Stimulated activated CD4-positive, alpha-beta T cell treated with anti-CD3 and anti-CD28 coated beads, Interleukin-2, amount 100 ng/mL, for 4 hours (primary cell): ENCODE measurements at regions not wholly inside any gene's neighbourhood (a gene's known extent, or its start where the extent isn't known, plus 50 kb on each side); places are given as distances from the start of the nearest gene placed in this dataset.

Experiments
- DNase-seq: peaks from one replicate; pipeline ENCODE4 v3.0.0-alpha.2; 2020; ENCODE audit warnings: low read depth

DNA sequence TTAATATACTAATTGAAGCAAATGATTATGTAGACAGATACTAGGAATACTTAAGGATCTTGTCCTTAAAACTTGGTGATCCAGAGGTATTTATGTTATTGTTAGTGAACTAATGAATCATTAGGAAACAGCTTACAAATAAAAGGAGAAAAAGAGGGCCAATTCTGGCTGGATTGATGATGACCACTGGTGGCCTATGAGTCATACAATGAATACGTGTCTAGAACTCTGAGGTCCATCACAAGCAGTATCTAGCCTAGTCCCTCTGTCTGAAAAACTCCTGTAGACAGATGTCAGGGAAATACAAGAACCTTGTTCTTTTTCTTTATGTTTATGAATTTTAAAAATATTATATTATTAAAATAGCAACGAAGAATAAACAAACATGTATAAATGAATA lies 51.7 kb upstream of the RTL1 start:
- DNase-seq: no peak

DNA sequence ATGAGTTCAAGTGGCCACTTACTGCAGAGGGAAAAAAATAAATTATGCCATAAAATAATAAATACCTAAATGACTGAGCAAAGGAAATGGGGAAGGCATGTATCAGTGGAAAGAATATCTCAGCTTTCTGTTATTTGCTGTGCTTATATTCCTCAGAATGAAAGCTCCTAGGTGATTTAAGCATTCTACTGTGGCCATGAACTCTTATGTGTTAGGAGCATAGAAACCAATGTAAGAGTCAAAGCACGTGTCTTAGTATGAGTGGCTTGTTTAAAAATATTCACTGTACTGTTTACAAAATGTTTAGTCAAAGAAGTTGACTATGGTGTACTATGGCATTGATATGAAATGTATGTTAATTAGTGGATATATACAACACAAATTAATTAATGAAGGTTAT lies 59.0 kb upstream of the RTL1 start:
- no peak for DNase-seq

DNA sequence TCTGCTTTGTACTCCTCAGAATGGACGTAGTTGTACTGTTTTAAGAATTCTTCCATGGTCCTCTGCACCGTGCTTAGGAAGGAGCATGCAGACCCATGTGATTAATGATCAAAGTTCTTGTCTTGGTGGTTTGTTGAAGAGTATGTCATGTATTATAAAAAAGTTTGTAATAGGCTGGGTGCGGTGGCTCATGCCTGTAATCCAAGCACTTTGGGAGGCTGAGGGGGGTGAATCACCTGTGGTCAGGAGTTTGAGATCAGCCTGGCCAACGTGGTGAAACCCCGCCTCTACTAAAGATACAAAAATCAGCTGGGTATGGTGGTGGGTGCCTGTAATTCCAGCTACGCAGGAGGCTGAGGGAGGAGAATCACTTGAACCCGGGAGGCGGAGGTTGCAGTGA lies 61.8 kb upstream of the RTL1 start:
- DNase-seq: no peak

DNA sequence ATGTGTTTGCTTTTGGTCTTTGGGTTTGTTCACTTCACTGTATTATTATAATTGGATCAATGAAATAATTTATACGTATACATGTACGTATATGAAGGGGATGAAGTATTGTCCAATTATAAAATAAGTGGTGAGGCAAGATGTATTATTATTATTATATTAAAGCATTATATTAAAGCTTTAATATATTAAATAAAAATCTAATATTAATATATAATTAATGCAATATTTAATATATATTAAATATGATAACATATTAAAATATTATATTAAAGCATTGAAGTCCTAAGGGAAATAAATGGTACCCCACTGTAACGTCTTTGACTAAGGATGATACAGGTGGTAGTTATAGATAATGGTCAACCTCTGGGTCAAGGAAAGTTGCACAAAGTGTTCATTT lies 63.7 kb upstream of the RTL1 start:
- DNase-seq: no peak

DNA sequence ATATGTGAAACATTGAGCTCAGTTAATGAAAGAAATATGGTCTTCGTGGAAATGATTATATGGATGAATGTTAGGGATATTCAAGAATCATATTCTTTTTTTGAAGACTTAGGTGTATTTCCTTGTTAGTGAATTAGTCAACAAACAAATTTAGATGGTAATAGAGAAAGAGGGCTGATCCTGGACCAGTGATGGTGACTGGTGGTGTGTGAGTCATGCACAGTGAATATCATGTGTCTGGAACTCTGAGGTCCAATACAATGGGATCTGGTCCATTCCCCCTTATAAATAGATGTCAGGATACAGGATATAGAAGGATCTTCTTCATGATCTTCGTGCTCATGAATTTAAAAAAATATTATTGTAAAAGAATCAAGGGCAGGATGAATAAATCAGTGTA lies 64.4 kb upstream of the RTL1 start:
- DNase-seq: no peak

DNA sequence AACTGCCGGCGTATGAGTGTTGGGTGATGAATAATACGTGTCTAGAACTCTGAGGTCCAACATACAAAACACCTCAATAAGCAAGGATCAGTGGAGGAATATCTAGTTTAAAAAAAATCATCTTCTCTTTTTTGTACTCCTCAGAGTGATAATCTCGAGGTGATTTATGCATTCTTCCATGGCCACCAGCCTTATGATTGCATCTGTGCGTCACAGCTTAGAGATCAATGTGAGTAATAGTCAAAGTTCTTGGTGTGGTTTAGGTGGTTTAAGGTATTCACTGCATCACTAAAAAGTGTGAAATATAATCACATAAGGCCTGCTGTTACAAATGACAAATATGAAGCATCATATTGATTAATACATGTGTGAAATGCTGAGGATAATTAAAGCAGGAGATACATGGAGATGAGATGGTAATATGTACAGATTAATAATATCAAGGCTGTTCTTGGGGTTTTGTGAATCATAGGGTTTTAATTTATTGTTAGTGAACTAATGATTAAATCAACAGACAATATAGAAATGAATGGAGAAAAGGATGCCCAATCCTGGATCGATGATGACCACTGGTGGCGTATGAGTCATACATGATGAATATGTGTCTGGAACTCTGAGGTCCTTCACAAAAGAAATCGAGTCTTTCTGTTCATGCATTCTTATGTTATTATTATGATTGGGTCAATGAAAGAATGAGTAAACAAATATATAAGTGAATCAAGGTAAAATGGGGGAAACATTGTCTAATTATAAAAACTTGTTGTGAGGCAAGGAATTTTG lies 68.8 kb upstream of the RTL1 start:
- no peak for DNase-seq

DNA sequence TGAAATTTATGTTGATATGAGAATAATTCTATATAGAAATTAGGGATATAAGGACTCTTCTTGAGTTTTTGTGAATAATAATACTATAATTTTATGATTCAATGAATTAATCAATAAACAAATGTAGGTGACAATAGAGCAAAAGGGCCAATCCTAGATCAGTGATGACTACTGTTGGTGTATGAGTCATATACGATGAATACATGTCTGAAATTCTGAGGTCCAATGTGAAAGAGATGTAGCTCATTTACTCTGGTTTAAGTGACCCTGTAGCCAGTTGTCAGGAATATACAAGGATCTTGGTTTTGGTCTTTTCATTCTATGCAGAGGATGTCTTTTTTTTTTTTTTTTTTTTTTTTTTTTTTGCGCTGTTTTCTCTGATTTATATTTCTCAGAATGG lies 72.1 kb upstream of the RTL1 start:
- no peak for DNase-seq

DNA sequence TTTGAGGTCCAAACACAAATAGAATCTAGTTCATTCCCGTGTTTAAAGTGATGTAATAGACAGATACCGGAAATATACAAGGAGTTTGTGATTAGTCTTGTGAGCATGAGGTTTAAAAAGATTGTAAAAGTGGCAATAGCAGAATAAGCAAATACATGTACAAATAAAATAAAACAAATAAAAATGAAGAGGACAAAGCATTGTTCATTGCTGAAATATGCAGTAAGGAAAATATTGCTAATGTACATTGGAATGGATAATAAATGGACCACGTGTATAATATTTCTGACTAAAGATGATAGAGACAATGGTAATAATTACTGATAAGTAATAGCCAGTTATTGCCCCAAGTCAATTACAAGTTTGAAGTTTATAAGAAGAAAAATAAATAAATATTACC lies 75.6 kb upstream of the RTL1 start:
- DNase-seq: no peak

DNA sequence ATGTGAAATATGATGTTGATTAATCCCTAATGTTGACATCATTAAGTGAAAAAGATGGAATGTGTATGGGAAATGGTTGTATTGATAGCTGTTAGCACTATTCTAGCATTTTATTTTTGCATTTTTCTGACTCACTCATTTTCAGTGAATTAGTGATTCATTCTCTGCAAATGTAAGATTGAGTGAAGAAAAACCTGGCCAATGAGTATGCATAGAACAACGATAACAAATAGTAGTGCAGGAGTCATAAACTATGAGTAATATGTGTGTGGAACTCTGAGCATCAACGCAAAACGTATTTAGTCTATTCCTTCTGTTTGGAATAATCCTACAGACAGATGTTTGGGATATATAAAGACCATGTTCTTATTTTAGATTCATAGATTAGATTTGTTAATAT lies 76.3 kb upstream of the RTL1 start:
- DNase-seq: no peak

DNA sequence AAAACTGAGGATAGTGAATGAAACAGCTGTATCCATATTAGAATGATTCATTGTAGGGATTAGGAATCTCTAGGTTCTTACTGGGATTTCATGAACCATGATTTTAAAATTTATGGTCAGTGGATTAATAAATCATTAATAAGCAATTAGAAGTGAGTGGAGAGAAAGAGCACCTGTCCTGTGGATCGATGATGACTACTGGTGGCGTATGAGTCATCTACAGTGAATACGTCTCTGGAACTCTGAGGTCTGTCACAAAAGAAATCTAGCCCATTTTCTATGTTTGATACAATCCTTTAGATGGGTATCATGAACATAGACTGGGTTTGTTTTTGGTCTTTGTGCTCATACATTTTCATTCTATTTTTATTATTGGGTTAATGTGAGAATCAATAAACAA lies 77.3 kb upstream of the RTL1 start:
- DNase-seq: no peak

DNA sequence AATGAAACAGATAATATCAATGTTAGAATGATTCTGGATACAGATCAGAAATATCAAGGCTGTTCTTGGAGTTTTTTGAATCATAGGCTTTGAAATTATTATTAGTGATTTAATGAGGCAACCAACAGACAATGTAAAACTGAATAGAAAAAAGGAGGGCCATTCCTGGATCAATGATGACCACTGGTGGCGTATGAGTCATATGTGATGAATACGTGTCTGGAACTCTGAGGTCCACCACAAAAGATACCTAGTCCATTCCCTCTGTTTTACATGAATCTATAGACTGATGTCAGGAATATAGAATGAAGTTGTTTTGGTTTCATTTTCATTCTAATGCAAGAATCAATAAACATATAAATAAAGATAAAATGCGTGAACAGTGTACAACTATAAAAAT lies 78.3 kb upstream of the RTL1 start:
- no peak for DNase-seq

DNA sequence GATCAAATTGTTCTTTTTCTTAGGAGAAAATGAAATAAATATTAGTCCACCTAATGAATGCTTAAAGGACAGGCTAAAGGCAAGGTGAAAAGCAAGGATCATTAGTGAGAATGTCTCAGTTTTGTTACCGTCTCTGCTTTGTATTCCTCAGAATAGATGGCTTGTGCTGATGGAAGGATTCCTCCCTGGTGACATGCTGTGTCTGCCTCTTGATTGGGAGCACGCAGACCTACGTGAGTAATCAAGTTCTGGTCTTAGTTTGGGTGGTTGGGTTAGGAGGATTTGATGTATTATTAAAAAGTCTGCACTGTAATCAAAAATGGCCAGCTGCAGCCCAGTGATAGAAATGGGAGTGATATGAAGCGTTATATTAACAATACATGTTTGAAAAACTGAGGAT lies 78.8 kb upstream of the RTL1 start:
- no peak for DNase-seq

DNA sequence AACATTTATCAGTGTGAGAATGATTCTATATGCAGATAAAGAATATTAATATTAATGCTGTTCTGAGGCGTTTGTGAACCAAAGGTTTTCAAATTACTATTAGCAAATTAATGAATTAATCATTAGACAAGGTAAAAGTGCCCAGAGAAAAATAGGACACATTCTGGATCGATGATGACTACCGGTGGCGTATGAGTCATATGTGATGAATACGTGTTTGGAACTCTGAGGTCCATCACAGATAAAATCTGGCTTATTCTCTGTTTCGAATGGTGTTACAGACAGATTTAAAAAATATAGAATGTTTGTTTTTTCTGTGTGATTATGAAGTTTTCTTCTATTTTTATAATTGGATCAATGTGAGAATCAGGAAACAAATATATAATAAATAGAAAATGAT lies 79.2 kb upstream of the RTL1 start:
- no peak for DNase-seq

DNA sequence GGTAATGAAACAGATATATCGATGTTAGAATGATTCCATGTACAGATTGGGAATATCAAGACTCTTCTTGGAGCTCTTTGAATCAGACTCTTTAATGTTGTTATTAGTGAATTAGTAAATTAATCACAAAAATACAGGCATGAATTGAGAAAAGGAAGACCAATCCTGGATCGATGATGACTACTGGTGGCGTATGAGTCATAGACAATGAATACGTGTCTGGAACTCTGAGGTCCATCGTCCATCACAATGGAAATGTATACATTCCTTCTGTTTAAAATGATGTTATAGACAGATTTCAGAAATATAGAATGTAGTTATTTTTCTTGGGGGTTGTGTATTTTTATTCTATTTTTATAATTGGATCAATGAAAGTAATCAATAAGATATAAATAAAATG lies 80.2 kb upstream of the RTL1 start:
- DNase-seq: no peak

DNA sequence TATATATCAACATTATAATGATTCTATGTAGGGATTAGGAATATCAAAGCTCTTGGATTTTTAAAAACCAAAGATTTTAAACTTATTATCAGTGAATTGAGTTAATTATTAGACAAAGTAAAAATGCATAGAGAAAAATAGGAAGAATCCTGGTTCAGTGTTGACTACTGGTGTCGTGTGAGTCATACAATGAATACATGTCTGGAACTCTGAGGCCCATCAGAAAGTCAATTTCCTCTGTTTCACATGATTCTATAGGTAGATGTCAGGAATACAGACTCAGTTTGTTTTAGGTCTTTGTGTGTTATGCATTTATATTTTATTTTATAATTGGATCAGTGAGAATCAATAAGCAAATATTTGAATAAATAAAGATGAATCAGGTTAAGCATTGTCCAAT lies 84.5 kb upstream of the RTL1 start:
- no peak for DNase-seq

DNA sequence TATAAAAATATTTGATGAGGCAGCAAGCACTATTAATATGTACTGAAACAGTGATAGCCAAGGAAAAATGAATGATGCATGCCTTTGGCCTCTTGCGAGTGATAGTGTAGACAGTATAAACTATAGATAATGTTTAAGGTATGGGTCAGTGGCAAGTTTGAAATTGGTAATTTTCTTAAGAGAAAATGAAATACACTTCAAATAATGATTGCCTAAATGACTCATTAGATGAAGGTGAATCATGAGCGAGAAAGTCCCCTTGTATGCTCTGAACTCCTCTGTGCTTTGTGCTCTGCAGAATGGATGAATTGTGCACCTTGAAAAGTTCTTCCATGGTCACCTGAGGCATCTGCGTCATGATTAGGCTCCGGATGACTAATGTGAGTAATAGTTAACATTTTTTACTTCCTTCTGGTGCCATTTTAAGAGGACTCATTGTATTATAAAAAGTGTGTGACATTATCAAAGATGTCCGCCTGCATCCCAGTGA lies 84.9 kb upstream of the RTL1 start:
- no peak for DNase-seq

DNA sequence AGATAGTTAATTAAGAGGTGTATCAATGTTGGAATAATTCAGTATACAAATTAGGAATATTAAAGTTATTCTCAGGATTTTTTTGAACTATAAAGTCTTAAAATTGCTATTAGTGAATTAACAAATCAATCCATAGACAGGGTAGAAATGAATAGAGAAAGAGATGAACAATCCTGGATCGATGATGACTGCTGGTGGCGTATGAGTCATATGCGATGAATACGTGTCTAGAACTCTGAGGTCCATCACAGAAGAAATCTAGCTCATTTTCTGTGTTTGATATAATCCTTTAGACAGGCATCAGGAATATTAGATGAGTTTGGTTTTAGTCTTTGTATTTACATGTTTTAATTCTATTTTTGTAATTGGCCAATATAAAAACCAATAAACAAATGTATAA lies 85.4 kb upstream of the RTL1 start:
- DNase-seq: no peak

DNA sequence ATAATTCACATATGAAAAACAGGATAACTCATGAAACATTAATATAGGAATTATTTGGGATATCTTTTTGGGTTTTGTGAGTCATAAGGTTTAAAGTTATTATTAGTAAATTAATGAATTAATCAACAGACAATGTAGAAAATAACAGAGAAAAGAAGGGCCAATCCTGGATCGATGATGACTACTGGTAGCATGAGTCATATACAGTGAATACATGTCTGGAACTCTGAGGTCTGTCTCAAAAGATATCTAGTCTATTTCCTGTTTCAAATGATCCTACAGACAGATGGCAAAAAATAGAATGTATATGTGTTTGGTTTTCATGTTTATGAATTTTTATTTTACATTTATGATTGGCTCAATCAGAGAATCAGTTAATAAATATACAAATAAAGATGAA lies 86.4 kb upstream of the RTL1 start:
- DNase-seq: no peak

DNA sequence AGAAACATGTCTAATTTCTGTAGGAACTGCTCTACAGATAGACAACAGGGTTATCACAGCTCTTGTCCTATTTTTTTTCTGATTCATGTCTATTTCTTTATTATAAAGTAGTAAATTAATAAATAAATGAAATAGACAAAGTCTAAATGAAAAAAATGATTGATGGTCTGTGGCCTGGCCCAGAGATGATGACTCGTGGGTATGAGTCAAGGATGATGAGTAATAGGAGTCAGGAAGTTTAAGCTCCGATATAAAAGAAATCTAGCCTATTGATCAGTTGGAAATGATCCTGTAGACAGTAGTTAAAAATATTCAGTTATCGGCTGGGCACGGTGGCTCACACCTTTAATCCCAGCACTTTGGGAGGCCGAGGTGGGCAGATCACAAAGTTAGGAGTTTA lies 90.6 kb upstream of the RTL1 start:
- DNase-seq: no peak

DNA sequence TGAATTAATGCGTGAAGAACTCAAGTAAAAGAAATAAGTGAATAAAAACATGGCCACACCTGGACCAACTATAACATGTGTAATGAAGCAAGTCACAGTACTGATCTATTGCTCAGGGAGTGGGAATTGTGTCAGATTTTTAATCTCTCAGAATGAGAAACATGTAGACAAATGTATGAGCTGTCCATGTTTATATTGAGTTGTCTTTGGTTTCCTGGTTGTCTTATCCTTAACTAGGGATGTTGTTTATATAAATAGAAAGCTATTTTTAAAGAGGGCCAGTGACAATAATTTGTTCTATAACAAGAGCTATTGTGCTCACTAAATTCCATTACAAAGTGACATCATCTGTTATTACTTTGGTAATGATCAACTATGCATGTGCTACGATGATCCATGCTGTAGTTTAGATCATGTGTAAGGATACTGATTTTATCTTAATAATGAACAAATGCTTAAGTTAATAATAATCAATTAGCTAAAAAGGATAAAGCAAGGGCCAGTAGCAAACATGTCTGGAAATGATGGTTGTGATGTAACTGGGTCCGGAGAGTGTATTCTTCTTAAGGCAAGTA lies 91.3 kb upstream of the RTL1 start:
- DNase-seq: no peak

DNA sequence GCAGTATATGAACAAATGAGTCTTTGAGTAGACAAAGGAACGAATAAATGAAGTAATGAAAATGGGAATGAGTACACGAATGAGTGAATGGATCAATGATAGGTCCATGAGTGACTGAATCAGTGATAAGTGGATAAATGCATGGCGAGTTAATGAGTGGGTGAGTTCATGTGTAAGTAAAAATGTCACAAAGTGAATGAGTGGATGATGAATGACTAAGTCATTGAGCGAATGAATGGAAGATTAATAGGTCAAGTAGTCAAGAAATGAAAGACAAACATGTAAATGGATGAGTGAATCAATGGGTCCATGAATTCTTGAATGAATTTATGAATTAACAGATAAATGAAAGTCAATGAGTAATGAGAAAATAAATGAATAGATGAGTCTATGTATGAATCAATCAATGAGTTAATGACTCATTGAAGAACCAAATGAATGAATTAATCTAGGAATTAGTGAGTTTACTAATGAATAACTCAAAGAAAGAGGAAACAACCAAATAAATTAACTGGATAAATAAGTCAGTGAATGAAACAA lies 97.3 kb upstream of the RTL1 start:
- no peak for DNase-seq

DNA sequence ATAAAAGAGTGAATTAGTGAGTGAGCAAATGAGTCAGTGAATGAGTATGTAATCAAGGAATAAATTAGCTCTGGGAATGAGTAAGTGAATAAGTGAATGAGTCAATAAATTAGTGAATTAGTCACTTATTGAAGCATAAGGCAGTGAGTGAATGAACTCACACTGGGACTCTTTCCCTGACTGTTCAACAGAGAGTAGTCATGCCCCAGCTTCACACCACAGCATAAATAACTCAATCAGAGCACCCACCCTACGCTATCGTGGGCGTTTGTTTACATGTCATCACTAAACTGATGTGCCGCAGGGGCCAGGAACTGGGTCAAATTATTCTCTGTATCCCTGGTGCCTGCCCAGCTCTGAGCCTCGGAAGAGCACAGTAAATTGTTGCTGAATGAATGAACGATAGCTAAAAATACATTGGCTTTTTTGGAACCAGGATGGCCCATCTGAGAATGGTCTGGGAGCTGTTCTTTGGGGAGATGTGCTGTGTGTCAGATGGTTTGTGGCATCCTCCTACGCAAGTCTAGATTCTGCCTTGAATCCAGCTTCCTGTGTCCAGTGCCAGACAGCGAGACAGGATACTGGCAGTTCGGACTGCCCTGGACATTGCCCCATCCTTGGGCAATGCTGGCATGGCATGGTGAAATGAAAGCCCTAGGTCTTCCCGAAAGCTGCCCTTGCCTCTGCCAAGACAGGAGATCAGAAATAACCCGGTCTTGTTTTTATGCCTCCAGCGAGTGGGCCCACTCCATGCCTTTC lies 98.0 kb upstream of the RTL1 start:
- no peak for DNase-seq

DNA sequence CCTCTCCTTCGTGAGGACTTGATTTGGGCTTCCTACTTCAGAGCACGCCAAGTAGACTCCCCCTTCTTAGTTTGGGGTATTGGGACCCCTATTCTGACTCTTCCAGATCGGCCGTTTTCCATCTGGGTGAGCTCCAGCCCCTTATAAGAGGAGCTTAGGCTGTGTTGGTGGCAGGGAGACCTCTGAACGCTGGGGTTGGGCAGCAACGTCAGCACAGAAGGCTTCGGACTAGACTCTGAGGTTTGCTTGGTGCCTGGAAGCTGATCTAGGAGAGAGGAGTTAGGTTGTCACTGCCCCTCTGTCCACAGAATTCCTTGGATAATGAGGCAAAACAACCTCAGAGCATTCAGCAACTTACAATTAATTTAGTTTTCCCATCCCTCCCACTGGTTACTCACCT lies 99.2 kb upstream of the RTL1 start:
- DNase-seq: no peak
